ENCODE measurements at regions not wholly inside any gene's neighbourhood (a gene's known extent, or its start where the extent isn't known, plus 50 kb on each side); places are given as distances from the start of the nearest gene placed in this dataset.

DNA sequence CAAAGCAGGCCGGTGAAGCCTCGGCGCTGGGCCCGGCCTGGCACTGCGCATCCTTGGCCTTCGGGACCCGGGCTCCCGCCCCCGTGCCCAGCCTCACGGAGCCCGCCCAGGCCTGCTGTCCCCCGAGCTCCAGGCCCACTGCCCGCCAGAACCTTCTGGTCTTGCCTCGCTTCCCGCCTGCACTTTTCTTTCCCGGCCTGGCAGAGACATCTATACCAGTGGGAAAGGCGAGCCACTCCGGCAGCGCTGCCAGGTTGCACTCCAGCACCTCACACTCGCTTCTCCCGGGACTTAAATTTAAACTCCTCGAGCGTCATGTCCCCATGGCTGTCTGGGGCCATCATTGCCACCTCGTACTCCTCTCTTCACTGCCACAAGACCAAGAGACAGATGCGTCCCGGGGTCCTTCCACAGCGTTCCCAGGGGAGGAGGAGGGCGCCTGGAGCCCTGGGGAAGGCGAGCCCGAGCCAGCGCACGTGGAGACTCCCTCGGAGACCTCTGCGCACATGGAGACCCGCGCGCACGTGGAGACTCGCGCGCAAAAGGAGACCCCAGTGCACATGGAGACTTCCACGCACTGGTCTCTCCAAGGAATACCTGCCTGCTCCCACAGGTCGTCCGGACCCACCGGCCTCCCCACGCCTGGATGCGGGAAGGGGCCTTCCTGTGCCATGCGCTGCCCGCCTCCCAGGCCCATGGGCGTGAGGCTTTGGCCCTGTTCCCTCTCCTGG lies 253.1 kb upstream of the SALL3 start:
- DNase-seq, result no peak

DNA sequence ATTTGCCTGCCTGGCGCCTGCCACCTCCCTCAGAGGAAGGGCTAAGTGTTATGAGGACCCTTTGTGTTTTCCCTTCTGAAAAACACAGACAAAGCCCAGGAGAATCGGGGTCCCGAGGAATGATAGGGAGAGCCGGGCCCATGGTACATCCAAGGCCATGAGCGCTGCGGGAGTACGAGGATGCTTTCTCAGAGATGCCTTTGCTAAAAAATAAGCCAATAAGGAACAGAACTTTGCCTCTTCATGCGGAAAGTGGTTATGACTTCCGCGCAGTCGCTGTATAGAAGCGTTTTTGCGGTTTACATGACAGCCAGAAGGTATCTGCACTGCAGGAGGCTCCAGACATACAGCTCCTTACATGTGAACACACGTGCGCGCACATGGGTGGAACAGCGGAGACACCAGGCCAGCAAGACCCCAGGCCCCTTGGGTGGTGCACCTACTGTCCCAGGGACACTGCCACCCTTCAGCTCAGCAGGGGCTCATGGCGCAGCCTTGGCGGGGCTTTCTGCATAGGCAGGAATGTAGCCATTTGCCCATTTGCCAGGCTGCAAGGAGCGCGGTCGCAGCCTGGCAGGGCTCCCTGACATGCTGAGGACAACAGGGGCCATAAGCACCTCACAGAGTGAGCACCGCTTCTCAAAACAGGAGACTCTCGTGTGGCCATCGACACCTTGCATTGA lies 252.4 kb upstream of the SALL3 start:
- no peak for DNase-seq

DNA sequence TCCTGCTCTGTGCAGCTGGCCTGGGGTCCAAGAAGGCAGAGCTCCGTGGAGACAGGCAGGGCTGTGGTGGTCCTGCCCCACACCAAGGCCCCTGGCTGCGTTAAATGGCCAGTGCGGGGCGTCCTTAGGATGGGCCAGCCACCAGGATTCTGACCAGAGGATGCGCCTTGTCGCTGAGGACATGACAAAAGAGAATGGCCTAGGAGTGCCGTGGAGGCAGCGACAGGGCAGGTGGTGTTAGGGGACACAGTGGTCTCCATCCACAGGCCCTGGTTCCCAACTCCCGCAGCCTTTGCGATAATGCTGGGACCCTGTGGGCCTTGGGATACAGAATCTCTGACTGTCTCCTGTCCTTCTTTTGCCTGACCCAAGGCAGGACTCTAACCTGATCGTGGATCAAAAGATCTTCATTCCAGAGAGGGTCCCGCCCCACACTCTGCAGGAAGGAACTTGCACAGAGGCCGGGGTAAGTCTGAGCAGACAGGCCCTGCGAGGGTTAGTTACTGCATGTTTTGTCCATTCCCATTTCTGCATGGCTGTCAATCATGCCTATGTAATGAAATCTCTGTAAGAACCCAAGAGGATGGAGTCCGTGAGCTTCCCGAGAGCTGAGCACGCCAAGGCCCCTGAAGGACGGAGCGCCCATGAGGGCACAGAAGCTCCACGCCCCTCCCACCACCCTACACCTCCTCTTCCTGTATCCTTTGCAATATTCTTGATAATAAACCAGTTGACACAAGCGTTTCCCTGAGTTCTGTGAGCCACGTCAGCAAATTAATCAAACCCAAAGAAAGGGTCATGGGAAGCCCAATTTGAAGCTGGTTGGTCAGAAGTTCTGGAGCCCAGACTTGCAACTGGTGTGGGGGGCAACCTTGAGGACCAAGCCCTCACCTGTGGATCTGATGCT lies 251.5 kb upstream of the SALL3 start:
- no peak for DNase-seq

DNA sequence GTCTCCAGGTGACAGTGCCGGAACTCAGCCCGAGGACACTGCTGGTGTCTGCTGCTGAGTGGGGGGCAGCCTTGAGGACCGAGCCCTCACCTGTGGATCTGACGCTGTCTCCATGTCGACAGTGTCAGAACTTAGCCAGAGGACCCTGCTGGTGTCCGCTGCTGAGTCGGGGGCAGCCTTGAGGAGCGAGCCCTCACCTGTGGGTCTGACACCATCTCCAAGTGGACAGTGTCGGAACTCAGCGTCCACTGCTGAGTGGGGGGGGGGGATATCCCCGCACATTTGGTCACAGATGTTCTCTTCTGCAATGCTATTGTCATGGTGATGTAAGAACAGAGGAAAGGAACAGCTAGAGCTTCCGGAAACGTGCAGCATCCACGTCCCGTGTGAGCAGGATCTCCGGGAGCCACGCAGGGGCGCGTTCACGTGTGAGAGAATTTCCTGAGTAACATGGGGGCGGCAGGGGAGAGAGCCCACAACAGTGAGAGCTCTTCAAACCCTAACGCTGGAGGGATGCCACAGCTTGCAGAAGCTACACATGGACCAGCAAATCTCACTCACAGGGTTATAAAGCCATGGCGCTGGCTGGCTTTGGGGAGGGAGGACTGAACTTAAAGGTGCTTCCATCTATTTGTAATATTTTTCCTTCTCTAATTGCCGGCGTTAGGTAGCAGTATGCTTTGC lies 250.7 kb upstream of the SALL3 start:
- no peak for DNase-seq

DNA sequence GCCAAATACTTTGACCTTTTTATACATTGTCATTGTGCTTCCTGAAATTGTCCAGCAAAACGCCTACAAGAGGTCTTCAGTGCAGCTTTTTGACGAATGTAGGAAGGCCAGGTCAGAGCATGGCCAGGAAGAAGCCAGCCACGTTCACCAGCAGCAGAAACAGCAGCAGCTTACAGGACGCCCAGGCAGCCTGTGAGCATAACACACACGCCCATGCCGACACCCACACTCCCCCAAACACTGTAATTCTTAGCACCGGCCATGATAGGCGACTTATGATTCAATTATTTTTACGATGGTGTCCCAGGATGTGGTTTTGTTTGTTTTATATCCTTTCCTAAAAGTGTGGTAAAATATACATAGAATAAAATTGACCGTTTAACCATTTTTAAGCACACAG lies 249.1 kb upstream of the SALL3 start:
- no peak for DNase-seq

DNA sequence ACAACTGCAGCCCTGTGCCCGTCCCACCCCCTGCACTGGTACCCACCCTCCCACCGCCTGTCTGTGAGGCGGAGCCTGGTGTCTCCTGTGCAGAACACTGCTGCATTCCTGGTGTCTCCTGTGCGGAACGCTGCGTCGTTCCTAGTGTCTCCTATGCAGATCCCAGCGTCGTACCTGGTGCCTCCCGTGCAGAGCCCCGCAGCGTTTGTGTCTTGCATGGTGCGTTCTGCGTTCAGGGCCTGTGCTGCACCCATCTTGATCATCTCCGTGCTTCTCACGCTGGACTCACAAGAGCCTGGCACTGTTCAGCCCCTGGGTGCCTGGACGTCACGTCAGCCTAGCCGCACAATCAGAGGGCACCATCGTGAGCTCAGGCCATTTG lies 248.6 kb upstream of the SALL3 start:
- no peak for DNase-seq

DNA sequence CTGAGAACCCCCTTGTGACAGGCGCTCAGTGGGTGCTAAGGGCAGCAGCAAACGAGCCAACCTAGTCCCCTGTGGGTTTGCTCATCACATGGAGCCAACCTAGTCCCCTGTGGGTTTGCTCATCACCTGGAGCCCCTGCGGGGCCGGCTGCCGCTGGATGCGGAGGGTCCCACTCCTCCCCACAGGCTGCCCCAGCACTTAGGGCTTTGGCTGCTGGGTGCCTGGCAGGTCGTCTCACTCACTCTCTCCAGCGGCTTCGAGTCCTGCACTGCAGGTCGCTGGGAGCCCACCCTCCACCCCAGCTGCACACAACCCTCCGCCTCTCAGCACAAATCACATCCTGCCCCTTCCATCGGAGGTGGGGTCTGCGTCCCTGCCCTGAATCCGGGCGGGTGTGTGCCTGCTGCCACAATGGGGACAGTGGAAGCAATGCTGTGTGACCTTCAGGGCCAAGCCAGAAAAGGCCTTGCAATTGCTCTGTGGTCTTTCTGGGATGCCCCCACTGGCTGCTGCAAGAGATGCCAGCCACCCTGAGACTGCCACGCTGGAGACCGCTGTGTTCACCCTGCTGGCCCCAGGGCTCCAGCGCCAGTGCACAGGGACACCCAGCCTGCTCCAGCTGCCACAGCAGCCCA lies 248.1 kb upstream of the SALL3 start:
- DNase-seq, result no peak

DNA sequence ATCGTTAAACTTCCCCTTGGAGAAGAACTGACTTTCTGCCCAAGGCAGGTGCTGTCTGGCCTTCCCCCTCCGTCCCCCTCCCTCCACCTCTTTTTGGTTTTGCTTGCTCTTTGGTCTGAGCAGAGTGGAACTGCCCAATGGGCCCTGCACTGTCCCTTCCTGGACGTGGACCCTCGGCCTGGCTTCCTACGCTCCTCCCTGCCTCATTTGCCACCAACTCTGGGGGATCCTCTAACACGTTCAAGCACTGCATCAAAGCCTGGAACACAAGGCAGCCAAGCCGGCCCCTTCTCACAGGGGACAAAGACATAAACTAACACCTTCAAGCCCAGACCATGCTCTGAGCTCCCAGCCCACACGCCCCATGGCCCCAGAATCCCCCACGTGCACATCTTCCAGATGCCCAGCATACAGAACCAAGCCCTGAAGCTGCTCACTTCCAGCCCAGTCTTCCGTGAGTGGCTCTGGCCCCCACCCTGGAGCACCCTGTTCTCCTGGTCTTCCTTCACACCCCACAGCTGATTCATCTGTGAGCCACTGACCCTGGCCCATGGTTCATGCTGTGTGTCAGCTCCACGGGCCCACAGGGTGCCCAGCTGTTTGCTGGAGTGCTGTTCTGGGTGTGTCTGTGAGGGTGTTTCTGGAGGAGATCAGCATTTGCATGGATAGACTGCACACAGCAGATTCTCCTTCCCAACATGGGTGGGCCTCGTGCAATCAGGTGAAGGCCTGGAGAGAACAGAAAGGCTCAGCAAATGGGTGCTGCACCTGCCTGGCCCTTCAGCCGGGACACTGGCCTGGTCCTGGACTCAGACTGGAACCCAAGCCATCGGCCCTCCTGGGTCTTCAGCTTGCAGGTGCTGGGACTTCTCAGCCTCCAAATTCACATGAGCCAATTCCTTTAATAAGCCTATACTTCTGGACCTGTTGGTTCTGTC lies 247.1 kb upstream of the SALL3 start:
- DNase-seq, result no peak

DNA sequence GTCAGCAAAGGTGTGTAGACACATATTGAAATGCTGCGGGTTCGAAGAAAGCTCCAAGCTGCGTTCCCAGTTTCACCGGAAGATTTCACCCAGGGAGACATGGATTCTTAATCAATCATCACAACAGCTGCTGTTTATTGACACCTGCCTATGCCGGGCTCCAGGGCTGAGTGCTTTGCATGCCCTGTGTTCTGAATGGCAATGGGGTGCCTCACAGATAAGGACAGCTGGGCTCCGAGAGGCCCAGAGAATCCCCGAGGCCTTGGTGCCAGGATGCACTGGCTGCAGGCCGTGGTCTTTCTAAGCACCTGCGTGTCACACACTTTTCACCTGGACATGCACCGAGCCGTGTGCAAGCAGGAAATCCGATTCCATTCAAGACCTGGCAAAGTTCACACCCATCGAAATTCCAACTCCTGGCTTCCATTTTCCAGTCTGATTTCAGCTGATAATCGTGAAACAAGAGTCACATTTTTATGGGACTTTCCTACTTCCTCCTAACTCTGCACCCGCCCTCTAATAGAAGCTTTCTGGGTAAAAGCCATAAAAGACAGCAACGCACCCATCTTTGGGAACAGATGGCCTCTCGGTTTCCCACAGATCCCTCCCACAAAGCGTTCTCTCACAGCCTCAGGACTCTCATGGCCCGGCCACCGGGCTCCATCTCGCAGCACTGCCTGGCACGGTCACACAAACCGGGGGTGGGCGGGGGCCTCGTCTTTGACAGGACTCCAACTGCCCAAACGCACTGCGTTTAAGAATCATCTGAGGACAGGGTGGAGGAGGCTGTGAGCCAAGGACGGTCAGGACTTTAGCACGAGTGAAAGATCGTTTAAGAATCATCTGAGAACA lies 245.6 kb upstream of the SALL3 start:
- no peak for DNase-seq

DNA sequence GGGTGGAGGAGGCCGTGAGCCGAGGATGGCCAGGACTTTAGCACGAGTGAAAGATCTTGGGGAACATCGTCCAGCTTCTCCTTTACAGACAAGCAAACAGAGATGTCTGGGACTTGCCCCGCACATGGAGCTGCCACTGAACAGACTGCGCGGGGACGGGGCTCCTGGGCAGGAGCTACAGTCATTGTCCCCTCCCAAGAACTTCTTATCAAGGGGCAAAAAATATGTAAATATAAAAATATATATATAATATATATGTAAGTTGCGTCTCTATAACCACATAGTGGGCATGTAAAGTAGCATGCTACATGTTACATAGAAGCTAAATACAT lies 245.0 kb upstream of the SALL3 start:
- DNase-seq, result no peak

DNA sequence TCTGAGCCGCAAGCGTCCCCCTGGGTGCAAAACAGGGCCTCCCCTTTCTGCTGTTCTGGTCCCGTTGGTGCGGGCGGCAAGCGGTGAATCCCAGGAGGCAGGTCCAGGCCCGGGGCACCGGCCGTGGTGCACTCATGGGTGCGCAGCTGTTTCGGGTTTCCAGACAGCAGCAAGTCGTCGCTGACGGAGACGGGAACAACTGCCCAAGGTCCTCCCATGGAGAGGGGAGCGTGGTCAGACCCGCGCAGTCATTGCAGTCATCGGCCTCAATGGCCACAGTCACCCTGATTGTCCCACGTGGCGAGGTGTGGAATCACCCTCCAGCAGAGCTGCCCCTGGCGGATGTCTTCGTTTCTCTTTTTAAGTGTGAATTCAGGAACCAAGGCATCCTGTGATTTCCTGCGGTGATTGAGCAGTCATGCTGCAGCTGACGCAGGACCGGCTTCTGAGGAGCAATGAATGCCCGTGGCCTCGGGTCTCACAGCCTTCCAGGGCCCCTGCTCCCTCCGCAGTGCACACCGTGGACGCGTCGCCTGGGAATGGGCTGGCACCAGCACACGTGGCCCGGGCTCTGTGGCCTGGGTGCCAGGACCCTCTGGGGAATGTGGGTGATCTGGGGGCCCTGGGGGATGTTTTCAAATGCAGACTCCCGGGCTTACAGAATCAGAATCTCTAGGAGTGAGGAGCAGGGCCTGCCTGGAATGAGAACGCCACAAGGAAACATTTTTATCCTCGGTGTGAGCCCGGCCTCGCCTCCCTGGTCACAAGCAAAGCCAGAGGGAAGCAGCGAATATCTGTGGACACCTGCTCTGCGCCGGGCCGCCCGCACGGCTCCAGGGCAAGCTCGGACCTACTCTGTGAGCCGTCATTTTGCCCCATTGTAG lies 244.2 kb upstream of the SALL3 start:
- DNase-seq, result no peak

DNA sequence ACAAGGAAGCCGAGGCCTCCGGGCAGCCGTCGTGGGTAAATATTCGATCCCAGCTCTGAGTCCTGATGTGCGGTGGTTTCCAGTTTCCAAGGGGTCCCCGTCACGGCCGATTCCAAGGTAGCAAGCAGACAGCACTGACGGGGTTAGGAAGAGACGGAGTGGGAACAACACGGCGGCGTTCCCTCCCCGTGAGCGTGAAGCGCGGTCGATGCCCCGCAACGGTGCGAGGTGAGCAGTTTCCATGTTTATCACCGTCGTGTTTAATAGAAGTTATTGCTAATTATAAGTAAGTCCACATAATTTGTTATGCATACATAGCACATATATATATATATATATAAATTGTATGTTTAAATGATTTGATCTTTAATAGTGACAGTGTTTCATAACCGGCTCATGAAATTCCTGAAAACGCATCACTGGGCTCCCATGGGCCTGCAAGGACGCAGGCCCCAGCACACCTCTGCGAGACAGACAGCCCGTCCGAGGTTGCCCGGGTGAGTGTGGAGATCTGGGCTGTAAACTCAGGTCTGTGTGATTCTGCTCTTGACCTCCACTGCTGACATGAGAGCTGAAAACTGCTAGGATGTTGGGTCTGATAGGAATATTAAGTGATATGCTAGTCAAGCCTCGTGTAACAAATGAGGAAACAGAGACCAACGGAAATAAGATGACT lies 243.5 kb upstream of the SALL3 start:
- no peak for DNase-seq

DNA sequence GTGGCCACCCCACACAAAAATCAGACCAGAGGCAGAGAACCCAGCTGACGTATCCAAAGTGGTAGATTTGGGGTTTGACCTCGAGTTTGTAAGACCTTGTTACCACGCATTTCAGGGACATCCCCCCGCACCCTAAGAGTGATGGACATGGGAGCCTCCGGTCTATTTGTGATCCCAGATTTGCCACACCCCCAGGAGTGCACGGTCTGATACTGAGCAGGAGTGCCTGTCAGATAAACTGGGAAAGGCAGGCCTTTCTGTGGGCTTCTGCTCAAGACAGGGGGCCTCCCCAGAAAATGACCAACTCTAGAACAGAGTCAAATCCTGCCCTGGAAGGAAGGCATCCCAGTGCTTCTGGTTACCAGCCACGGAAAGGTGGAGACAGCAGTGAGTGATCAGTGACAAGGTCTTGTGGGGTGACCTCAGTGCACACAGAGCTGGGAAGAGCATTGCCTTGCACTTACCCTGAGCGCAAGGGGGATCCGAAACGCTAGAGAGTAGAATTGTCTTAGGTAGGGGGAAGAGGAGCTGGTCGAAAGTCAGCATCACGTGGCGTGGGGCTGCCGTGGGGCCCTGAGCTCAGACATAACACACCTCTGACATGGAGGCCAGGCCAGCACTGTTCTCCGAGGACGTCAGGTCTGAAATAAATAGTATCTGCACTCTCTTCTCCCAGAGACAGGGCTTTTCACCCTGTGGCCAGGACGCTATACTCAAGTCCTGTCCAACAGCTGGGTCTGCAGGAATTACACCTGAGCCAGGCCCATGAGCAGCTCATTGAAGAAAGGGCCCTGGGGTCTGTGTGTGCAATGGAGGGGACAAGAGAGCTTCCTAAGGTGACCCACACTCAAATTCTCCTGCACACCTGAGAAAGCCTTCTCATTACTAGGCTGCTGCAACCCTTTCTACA lies 242.4 kb upstream of the SALL3 start:
- no peak for DNase-seq

DNA sequence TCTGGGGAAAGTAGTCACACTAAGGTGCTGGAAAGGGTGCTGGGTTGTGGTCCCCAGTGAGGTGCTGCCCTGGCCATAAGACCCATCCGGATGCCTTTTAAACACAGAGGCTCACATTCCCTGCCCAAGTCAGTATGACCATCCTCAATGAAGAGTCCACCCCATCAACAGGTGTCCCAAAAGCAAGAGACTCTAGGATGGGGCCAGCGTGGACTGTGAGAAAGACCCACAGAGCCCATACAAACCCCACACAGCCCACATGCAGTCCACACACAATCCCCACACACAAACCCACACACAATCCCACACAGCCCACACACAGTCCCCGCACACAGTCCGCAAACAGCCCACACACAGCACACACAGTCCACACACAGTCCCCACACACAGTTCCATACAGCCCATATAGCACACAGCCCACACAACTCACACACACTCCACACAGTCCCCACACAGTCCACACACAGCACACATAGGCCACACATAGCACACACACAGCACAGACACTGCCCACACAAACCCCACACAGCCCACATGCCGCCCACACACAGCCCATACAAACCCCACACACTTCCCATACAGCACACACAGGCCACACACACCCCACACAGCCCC lies 241.4 kb upstream of the SALL3 start:
- DNase-seq, result no peak

DNA sequence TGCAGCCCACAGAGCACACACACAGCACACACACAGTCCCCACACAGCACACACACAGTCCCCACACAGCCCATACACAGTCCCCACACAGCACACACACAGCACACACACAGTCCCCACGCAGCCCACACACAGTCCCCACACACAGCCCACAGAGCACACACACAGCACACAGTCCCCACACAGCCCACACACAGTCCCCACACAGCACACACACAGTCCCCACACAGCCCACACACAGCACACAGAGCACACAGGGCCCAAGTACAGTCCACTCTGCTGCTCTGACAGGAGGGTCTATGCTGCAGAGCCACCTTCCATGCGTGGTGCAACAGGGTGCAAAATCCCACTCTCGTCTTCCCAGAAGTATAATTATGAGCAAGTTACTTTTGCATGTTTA lies 240.5 kb upstream of the SALL3 start:
- no peak for DNase-seq

DNA sequence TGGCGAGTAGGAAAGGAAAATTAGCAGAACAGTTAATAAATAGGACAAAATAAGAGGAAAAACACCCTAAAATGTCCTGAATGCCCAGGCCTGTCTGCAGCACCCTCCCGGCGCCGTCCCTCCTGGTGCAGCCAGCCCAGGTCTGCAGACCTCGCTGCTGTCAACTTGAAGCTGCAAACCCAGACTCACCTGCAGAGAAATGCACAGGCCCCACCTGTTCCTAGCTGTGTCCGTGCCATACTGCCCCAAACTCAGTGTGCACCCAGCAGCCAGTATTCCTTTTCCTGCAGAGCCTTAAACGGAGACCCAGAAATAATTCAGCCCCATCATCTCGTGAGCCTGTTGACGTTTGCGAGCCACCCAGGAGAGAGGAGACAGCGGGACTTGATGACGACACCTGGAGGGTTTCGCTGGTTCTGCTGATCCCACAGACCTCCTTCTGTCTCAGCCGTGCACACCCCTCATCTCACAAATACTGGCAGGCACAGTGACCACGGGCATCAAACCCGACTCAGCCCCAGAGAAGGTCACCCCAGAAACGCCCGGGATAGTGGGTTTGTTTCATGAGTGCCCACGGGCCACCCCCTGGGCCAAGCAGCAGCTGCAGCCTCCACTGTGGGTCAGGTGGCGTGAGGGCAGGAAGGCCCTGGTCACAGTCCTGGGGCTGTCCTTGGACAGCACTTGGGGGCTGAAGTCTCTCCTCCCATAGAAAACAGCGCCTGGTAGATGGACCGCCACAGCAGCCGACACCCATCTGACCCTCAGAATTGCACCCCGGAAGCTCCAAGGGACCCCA lies 239.5 kb upstream of the SALL3 start:
- DNase-seq, result no peak

DNA sequence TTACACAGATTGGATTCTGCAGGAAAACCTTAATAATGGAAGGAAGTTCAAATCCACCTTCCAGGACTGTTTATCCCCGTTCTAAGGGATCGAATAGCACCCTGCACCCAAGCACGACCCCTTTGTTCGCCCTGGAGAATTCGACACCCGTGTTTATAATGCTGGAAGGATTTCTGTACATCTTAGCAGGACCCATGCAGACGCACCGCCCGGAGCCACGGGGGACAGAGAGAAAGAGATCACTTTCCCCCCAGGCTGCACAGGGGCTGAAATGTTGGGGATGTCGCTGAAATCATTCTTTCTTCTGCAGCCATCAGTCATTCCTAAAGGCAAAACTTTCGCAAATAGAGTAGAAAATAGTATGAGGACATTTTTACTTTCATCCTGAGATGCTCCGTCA lies 238.7 kb upstream of the SALL3 start:
- no peak for DNase-seq

Data from stimulated activated CD4-positive, alpha-beta T cell treated with anti-CD3 and anti-CD28 coated beads, Interleukin-1b, Interleukin-23, amount 100 ng/mL, for 48 hours (primary cell).